ENCODE measurements at regions not wholly inside any gene's neighbourhood (a gene's known extent, or its start where the extent isn't known, plus 50 kb on each side); places are given as distances from the start of the nearest gene placed in this dataset.
"Not testable (repeated sequence)": the region's sequence is repeated elsewhere in the genome, so short reads cannot be mapped to it uniquely, and the experiment has no call there.

DNA sequence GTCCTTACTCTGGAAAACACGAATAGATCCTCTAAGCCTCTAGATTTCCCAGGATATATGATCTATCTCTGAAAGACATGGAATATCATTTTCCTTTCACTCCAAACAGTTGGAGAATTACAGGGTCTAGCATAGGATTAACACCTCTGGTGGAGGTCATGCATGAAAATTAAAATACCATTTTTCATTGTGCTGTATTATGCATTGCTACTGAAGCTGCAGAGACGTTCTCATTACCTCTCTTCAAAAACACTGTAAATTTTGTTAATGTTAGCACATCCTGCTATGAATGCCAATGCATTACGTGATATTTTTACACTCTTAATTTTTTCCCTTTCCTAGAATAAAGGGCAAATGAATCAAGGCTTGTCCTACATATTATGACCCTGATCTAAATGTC is 558.6 kb downstream of the TBC1D32 start:
- no peak overlapping the region for H3K4me3 Mint-ChIP-seq (ENCODE audit: unreplicated experiment)
- no peaks in the 10 kb centered on the region for H3K27me3 Mint-ChIP-seq (ENCODE audit: low read depth)
- H3K9me3 Mint-ChIP-seq (ENCODE audit: low read depth) = peaks cover 9% of the 10 kb centered on the region
- TF ChIP-seq, protein P1, sequence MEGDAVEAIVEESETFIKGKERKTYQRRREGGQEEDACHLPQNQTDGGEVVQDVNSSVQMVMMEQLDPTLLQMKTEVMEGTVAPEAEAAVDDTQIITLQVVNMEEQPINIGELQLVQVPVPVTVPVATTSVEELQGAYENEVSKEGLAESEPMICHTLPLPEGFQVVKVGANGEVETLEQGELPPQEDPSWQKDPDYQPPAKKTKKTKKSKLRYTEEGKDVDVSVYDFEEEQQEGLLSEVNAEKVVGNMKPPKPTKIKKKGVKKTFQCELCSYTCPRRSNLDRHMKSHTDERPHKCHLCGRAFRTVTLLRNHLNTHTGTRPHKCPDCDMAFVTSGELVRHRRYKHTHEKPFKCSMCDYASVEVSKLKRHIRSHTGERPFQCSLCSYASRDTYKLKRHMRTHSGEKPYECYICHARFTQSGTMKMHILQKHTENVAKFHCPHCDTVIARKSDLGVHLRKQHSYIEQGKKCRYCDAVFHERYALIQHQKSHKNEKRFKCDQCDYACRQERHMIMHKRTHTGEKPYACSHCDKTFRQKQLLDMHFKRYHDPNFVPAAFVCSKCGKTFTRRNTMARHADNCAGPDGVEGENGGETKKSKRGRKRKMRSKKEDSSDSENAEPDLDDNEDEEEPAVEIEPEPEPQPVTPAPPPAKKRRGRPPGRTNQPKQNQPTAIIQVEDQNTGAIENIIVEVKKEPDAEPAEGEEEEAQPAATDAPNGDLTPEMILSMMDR (IDR thresholded peaks at IDR 0.05) = no peak
- no peak overlapping the region for H3K27ac Mint-ChIP-seq (ENCODE audit: unreplicated experiment)
- H3K4me1 Mint-ChIP-seq (ENCODE audit: low read depth) = no peaks in the 10 kb centered on the region
- H3K36me3 Mint-ChIP-seq (ENCODE audit: low read depth) = no peaks in the 10 kb centered on the region
- no peak for DNase-seq (ENCODE audit: low spot score)

DNA sequence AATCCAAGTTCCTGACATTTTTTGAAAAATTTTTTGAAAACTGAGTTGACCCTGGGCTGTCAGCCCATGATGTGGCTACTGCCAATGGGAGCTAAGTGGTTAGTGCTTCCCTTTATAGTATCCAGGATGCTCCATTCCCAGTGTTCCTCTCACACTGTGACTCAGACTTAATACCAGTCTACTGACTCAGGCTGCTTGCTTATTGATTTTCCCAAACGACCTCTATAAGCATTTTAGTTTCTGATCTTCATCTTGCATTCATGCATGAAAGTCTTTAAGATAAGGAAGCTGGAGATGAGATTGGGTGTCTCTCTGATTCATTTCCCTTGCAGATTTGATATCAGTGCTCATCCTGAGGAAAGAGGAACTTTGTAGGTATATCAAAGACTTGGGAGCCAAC is 560.0 kb downstream of the TBC1D32 start:
- no peak for DNase-seq (ENCODE audit: low spot score)
- no peaks in the 10 kb centered on the region for H3K4me1 Mint-ChIP-seq (ENCODE audit: low read depth)
- no peaks in the 10 kb centered on the region for H3K36me3 Mint-ChIP-seq (ENCODE audit: low read depth)
- H3K4me3 Mint-ChIP-seq (ENCODE audit: unreplicated experiment) = no peak overlapping the region
- no peaks in the 10 kb centered on the region for H3K27me3 Mint-ChIP-seq (ENCODE audit: low read depth)
- TF ChIP-seq, protein P1 (IDR thresholded peaks at IDR 0.05) = no peak
- peaks cover 9% of the 10 kb centered on the region for H3K9me3 Mint-ChIP-seq (ENCODE audit: low read depth)
- no peak overlapping the region for H3K27ac Mint-ChIP-seq (ENCODE audit: unreplicated experiment)

DNA sequence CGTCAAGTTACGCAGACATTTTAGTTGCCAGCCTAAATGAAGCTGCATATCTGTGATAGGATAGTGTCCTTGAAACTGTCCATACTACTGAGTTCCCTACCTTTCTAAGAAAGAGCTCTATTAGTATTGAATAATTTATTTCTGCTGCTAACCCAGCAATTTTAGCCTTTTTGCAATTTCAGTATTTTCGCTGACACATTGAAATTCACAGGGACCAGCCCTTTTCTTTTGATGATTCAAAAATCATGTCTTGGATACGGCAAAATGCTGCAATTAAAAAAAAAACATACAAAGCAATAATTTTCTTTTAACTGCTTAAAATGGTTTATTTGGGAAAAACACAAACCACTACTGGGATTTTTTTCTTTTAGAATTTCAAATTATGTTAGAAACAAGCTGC is 563.3 kb downstream of the TBC1D32 start:
- H3K4me3 Mint-ChIP-seq (ENCODE audit: unreplicated experiment) = no peak overlapping the region
- no peaks in the 10 kb centered on the region for H3K9me3 Mint-ChIP-seq (ENCODE audit: low read depth)
- no peaks in the 10 kb centered on the region for H3K36me3 Mint-ChIP-seq (ENCODE audit: low read depth)
- peaks cover 4% of the 10 kb centered on the region for H3K27me3 Mint-ChIP-seq (ENCODE audit: low read depth)
- no peak for DNase-seq (ENCODE audit: low spot score)
- no peaks in the 10 kb centered on the region for H3K4me1 Mint-ChIP-seq (ENCODE audit: low read depth)
- no peak overlapping the region for H3K27ac Mint-ChIP-seq (ENCODE audit: unreplicated experiment)
- TF ChIP-seq, protein P1 (IDR thresholded peaks at IDR 0.05) = no peak

DNA sequence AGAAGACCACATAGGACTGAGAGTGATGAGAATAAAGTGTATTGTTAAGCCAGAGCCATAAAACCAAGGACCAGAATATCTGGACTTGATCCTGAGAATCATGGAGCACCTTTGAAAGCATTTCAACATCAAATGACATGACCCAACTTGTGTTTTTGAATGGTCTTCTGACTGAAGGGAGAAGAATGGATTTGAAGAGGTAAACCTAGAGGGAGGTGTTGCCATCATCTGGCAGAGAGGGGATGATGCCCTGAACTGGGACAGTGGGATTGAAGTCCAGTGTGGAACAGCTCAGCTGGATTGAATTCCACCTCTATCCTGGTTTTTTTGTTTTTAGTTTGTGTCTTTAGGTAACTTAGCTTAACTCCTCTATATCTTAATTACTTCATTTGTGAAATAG is 570.0 kb downstream of the TBC1D32 start:
- no peaks in the 10 kb centered on the region for H3K36me3 Mint-ChIP-seq (ENCODE audit: low read depth)
- TF ChIP-seq, protein P1 (IDR thresholded peaks at IDR 0.05) = no peak
- no peaks in the 10 kb centered on the region for H3K4me1 Mint-ChIP-seq (ENCODE audit: low read depth)
- no peaks in the 10 kb centered on the region for H3K9me3 Mint-ChIP-seq (ENCODE audit: low read depth)
- H3K27me3 Mint-ChIP-seq (ENCODE audit: low read depth) = peaks cover 5% of the 10 kb centered on the region
- H3K4me3 Mint-ChIP-seq (ENCODE audit: unreplicated experiment) = no peak overlapping the region
- H3K27ac Mint-ChIP-seq (ENCODE audit: unreplicated experiment) = no peak overlapping the region
- no peak for DNase-seq (ENCODE audit: low spot score)

DNA sequence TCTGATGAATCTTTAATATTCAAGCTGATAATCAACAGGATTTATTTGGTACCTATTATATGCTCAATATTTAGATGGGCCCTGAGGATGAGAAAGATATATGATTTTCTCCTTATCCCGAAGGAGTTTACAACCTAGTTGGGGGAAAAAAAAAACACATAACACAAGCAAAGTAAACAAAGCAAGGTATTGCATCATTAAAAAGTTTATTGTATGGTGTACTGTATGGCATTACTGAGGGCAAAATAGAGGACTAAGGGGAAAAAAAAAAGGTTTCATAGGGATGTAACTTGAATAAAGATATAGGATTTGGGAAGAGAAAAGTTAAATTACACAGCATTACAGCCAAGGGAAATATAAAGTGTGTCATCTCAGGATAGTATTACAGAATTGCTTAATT is 574.7 kb downstream of the TBC1D32 start:
- TF ChIP-seq, protein P1 (IDR thresholded peaks at IDR 0.05) = no peak

DNA sequence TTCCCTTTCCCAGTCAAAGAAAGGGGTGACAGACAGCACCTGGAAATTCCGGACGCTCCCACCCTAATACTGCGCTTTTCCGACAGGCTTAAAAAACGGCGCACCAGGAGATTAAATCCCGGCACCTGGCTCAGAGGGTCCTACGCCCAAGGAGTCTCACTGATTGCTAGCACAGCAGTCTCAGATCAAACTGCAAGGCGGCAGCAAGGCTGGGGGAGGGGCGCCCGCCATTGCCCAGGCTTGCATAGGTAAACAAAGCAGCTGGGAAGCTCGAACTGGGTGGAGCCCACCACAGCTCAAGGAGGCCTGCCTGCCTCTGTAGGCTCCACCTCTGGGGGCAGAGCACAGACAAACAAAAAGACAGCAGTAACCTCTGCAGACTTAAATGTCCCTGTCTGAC is 585.7 kb downstream of the TBC1D32 start:
- not testable (repeated sequence) for H3K4me1 Mint-ChIP-seq (ENCODE audit: low read depth); H3K9me3 Mint-ChIP-seq (ENCODE audit: low read depth); H3K27ac Mint-ChIP-seq (ENCODE audit: unreplicated experiment); H3K4me3 Mint-ChIP-seq (ENCODE audit: unreplicated experiment); H3K27me3 Mint-ChIP-seq (ENCODE audit: low read depth); H3K36me3 Mint-ChIP-seq (ENCODE audit: low read depth); DNase-seq (ENCODE audit: low spot score)

More for the DNA sequence above, 574.7 kb downstream of the TBC1D32 start:
- Mint-ChIP-seq H3K4me3 (ENCODE audit: unreplicated experiment) (no peak overlapping the region), H3K36me3 (ENCODE audit: low read depth) (no peaks in the 10 kb centered on the region), H3K4me1 (ENCODE audit: low read depth) (no peaks in the 10 kb centered on the region), H3K27ac (ENCODE audit: unreplicated experiment) (no peak overlapping the region), H3K27me3 (ENCODE audit: low read depth) (peaks cover 1% of the 10 kb centered on the region), H3K9me3 (ENCODE audit: low read depth) (no peaks in the 10 kb centered on the region)
- no peak for DNase-seq (ENCODE audit: low spot score)

Measured in chondrocyte (in vitro differentiated cells).